HEK293T (cell line): ENCODE measurements at regions not wholly inside any gene's neighbourhood (a gene's known extent, or its start where the extent isn't known, plus 50 kb on each side); places are given as distances from the start of the nearest gene placed in this dataset.
"Not testable (repeated sequence)": the region's sequence is repeated elsewhere in the genome, so short reads cannot be mapped to it uniquely, and the experiment has no call there.

Experiments used
- CTCF ChIA-PET: fragments of 350-600 bp; formaldehyde crosslinking; extraction: SDS; loops from one replicate; lab custom pipeline; 2021; ENCODE audit warnings: antibody characterized with exemption, inconsistent platforms; lab: Yijun Ruan, JAX
- POLR2A ChIA-PET: fragments of 350-600 bp; formaldehyde crosslinking; extraction: SDS; loops from one replicate; lab custom pipeline; 2020; ENCODE audit warnings: antibody characterized with exemption, inconsistent platforms; lab: Yijun Ruan, JAX
- DNase-seq: peaks from one replicate; pipeline ENCODE4 v3.0.0; 2012; ENCODE audit warnings: mixed read lengths; ENCODE audit errors: extremely low spot score
- ARNT ChIP-seq: fragments of 450-650 bp; IDR thresholded peaks from 2 replicates; pipeline ENCODE4 v1.6.1; 2017; ENCODE audit warnings: mild to moderate bottlenecking
- BHLHE40 ChIP-seq: fragments of 450-650 bp; IDR thresholded peaks from 2 replicates; pipeline ENCODE4 v1.6.1; 2016; ENCODE audit warnings: mild to moderate bottlenecking, moderate library complexity, borderline replicate concordance
- CTBP1 ChIP-seq: fragments of 450-650 bp; IDR thresholded peaks from 2 replicates; pipeline ENCODE4 v1.6.1; 2016; ENCODE audit warnings: borderline replicate concordance
- ELF4 ChIP-seq: fragments of 450-650 bp; IDR thresholded peaks from 2 replicates; pipeline ENCODE4 v1.6.1; 2017; ENCODE audit warnings: antibody characterized with exemption
- FOXA1 ChIP-seq: fragments of 450-650 bp; IDR thresholded peaks from 2 replicates; pipeline ENCODE4 v1.6.1; 2016; ENCODE audit warnings: mild to moderate bottlenecking
- FOXK2 ChIP-seq: fragments of 450-650 bp; IDR thresholded peaks from 2 replicates; pipeline ENCODE4 v1.6.1; 2016; ENCODE audit warnings: mild to moderate bottlenecking
- FOXM1 ChIP-seq: fragments of 450-650 bp; IDR thresholded peaks from 2 replicates; pipeline ENCODE4 v1.6.1; 2017; ENCODE audit warnings: mild to moderate bottlenecking, borderline replicate concordance
- HDGF ChIP-seq: fragments of 450-650 bp; IDR thresholded peaks from 2 replicates; pipeline ENCODE4 v1.6.1; 2017; ENCODE audit warnings: antibody characterized with exemption, borderline replicate concordance
- L3MBTL2 ChIP-seq: fragments of 450-650 bp; conservative IDR thresholded peaks from 2 replicates; pipeline ENCODE4 v1.6.1; 2016; ENCODE audit warnings: mild to moderate bottlenecking
- LEF1 ChIP-seq: fragments of 450-650 bp; IDR thresholded peaks from 2 replicates; pipeline ENCODE4 v1.6.1; 2017; ENCODE audit warnings: mild to moderate bottlenecking, borderline replicate concordance
- NFRKB ChIP-seq: fragments of 450-650 bp; IDR thresholded peaks from 2 replicates; pipeline ENCODE4 v1.6.1; 2016; ENCODE audit warnings: mild to moderate bottlenecking, moderate library complexity
- SP1 ChIP-seq: fragments of 450-650 bp; IDR thresholded peaks from 2 replicates; pipeline ENCODE4 v1.6.1; 2017
- SUZ12 ChIP-seq: fragments of 450-650 bp; IDR thresholded peaks from 2 replicates; pipeline ENCODE4 v1.6.1; 2016; ENCODE audit warnings: mild to moderate bottlenecking
- TARDBP ChIP-seq: fragments of 450-650 bp; IDR thresholded peaks from 2 replicates; pipeline ENCODE4 v1.6.1; 2016
- ZNF384 ChIP-seq: fragments of 450-650 bp; IDR thresholded peaks from 2 replicates; pipeline ENCODE4 v1.6.1; 2016
- TF ChIP-seq, protein P1 (sequence below): fragments of 450-650 bp; IDR thresholded peaks from 2 replicates; pipeline ENCODE4 v1.6.1; 2016

DNA sequence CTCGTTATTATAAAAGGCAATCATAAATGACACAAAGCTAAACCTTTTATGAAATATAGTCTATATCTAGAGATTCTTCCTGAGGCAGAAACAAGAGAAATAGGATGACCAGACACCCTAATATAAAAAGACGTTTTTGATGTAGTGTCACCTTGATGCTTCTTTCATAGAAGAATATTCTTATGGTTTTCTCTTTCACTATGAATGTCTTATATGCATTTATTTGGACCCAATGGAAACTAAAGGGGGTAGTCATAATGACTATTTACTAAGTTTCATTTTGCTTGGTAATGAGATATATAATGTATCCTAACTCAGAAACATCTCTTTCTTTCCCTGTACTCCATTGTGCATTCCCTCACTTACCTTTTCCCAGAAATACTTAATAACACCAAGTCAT lies 393.9 kb downstream of the RAP2B start:
- POLR2A ChIA-PET, result no interaction called here

DNA sequence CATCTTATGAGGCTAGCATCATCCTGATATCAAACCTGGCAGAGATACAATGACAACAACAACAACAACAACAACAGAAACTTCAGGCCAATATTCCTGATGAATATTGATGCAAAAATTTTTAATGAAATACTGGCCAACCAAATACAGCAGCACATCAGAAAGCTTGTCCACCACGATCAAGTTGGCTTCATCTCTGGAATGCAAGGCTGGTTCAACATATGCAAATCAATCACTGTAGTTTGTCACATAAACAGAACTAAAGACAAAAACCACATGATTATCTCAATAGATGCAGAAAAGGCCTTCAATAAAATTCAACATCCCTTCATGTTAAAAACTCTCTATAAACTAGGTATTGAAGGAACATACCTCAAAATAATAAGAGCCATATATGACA lies 397.3 kb downstream of the RAP2B start:
- DNase-seq, POLR2A ChIA-PET: not testable (repeated sequence)
- CTCF ChIA-PET, result interaction anchor here (0.6 kb wide), 1 partner anchor 14 kb away, joined by 3 read pairs; no protein-coding TSS in a partner anchor

More for the DNA sequence above, 393.9 kb downstream of the RAP2B start:
- CTCF ChIA-PET, result no interaction called here
- TF ChIP-seq LEF1 (no peak), ELF4 (no peak), SP1 (no peak), NFRKB (no peak), FOXK2 (no peak), ZNF384 (no peak), CTBP1 (no peak), ARNT (no peak), HDGF (no peak)
- DNase-seq, result no peak

- DNase-seq, result no peak
- ChIA-PET POLR2A (no interaction called here), CTCF (no interaction called here)
- TF ChIP-seq FOXA1, result no peak
- no peak for TF ChIP-seq HDGF
- TF ChIP-seq FOXK2, result no peak
- no peak for TF ChIP-seq ARNT
- TF ChIP-seq SUZ12, result no peak
- no peak for TF ChIP-seq LEF1
Measured at GRCh38 chr3:153567011-153567410, 405.0 kb downstream of the RAP2B start.

GRCh38 chr3:153567556-153567955 lies 405.5 kb downstream of the RAP2B start:
- ChIA-PET CTCF (no interaction called here), POLR2A (no interaction called here)
- no peak for DNase-seq
- TF ChIP-seq SP1 (no peak), ZNF384 (no peak), NFRKB (no peak), BHLHE40 (no peak), FOXK2 (no peak), SUZ12 (no peak), FOXM1 (no peak), LEF1 (no peak)

GRCh38 chr3:153570481-153570880 lies 408.5 kb downstream of the RAP2B start:
- DNase-seq, POLR2A ChIA-PET, CTCF ChIA-PET: not testable (repeated sequence)

GRCh38 chr3:153572165-153572564 lies 410.1 kb downstream of the RAP2B start:
- TF ChIP-seq CTBP1 (no peak), LEF1 (no peak), HDGF (no peak), FOXK2 (no peak), TARDBP (no peak), ELF4 (no peak), BHLHE40 (no peak), L3MBTL2 (no peak)
- ChIA-PET CTCF (no interaction called here), POLR2A (no interaction called here)
- DNase-seq, result no peak

- TF ChIP-seq NFRKB (no peak), TARDBP (no peak), BHLHE40 (no peak), ARNT (no peak), FOXK2 (no peak), HDGF (no peak), SUZ12 (no peak), SP1 (no peak), ELF4 (no peak), LEF1 (no peak), FOXM1 (no peak), FOXA1 (no peak), ZNF384 (no peak), CTBP1 (no peak)
- TF ChIP-seq, protein P1, sequence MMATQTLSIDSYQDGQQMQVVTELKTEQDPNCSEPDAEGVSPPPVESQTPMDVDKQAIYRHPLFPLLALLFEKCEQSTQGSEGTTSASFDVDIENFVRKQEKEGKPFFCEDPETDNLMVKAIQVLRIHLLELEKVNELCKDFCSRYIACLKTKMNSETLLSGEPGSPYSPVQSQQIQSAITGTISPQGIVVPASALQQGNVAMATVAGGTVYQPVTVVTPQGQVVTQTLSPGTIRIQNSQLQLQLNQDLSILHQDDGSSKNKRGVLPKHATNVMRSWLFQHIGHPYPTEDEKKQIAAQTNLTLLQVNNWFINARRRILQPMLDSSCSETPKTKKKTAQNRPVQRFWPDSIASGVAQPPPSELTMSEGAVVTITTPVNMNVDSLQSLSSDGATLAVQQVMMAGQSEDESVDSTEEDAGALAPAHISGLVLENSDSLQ, result no peak
- ChIA-PET CTCF (no interaction called here), POLR2A (no interaction called here)
- DNase-seq, result no peak
Measured at GRCh38 chr3:153572654-153573053, 410.6 kb downstream of the RAP2B start.

GRCh38 chr3:153573481-153573880 lies 411.5 kb downstream of the RAP2B start:
- ChIA-PET POLR2A (no interaction called here), CTCF (interaction anchor here (0.6 kb wide), 1 partner anchor 14 kb away, joined by 3 read pairs; no protein-coding TSS in a partner anchor)
- no peak for DNase-seq
- TF ChIP-seq SUZ12 (no peak), ZNF384 (no peak), NFRKB (no peak), SP1 (no peak), CTBP1 (no peak), BHLHE40 (no peak), LEF1 (no peak), TARDBP (no peak), FOXK2 (no peak), L3MBTL2 (no peak), ELF4 (no peak), FOXA1 (no peak), FOXM1 (no peak), ARNT (no peak), HDGF (no peak)
- TF ChIP-seq, protein P1, result no peak
